GM18907 (cell line): ENCODE measurements at regions not wholly inside any gene's neighbourhood (a gene's known extent, or its start where the extent isn't known, plus 50 kb on each side); places are given as distances from the start of the nearest gene placed in this dataset.
"Not testable (repeated sequence)": the region's sequence is repeated elsewhere in the genome, so short reads cannot be mapped to it uniquely, and the experiment has no call there.

Experiments used
- ATAC-seq: cut with Tn5 transposase; IDR thresholded peaks from one replicate; pipeline ENCODE4 v1.9.1; 2021; ENCODE audit warnings: mild to moderate bottlenecking, moderate library complexity; ENCODE audit not compliant: unreplicated experiment

DNA sequence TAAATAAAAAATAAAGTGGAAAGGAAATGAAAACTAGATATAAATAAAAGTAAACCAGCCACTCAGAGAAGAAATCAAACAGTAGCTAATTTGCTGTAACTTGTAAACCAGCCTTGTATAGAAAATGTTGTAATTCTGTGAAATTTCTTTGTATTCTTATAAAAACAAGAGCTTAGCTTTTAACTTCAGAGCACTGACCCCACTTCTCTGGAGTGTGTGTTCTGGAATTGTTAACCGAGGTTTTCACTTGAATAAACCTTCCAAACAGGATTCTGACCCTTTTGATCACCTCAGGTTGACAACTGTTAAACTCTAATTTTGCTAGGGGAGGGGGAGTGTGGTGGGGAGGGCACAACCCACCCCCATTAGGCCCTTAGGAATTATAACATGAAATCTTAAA lies 151.9 kb upstream of the TRIM24 start:
- no peak for ATAC-seq

DNA sequence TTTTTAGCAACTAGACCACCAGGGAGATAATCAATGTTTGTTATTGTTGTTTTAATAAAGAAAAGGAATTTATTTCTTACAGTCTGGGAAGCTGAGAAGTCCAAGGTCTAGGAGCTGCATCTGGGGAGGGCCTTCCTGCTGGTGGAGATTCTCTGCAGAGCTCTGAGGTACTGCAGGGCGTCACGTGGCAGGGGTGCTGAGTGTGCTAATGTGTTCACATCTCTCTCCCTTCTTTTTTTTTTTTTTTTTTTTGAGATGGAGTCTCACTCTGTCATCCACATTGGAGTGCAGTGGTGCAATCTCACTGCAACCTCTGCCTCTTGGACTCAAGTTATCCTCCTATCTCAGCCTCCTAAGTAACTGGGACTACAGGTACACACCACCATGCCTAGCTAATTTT lies 150.9 kb upstream of the TRIM24 start:
- ATAC-seq: no peak

DNA sequence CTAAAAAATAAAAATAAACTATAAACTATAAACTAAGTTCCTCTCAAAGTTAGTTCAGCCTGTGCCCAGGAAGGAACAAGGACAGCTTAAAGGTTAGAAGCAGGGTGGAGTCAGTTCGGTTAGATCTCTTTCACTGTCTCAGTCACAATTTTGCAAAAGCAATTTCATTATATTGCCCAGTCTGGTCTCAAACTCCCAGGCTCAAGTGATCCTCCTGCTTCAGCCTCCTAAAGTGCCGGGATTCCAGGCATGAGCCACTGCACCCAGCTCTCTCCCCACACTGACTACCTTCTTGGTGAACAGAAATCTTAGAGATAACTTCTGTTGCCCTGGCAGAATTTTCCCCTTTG lies 146.3 kb upstream of the TRIM24 start:
- ATAC-seq: no peak

DNA sequence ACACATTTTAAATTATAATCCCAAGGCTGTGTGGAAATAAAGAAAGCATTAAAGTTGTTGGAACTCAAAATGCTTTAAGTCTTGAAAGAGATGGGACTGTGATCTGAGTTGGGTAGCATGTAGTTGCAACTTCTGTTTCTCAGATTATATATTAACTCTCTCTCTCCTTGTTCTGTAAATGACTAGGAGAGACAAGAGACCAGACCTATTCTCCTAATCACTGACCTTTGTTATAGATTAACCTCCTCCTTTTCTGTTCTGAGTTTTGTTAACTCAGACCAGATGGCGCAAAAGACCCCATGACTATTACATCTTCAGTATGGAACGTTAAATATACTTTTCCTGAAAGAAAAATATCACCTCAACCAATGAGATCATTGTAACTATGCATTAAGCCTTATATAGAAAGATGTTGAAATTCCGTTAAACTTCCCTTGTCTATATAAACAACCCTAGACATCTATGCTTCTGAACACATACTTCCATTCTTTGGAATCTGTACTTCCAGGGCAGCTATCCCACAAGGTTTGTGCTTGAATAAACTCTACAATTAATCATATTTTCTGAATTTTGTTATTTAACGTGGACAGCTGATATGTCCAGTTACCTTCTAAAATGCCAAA lies 143.5 kb upstream of the TRIM24 start:
- peak; percentile 99 for ATAC-seq

DNA sequence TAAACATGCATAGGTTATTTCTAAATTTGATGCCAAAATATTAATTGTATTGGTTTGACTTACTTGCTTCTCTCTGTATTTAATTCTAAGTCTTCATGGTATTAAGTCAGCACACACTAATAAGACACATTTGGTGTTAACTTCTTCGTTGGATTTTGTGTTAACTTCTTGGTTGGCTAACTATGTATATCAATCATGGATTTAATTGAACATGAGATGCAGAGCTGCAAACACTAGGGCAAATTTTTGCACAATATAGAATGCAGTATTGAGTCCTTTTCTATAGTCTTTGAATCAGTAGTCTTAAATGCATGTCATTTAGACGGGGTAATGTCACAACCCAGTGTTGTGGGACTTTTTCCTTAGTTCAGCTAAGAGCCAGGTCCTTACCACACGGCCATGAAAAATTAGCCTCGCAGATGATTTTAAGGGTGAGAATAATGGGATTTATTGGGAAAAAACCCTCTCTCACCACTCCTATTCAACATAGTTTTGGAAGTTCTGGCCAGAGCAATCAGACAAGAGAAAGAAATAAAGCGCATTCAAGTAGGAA lies 142.9 kb upstream of the TRIM24 start:
- no peak for ATAC-seq

DNA sequence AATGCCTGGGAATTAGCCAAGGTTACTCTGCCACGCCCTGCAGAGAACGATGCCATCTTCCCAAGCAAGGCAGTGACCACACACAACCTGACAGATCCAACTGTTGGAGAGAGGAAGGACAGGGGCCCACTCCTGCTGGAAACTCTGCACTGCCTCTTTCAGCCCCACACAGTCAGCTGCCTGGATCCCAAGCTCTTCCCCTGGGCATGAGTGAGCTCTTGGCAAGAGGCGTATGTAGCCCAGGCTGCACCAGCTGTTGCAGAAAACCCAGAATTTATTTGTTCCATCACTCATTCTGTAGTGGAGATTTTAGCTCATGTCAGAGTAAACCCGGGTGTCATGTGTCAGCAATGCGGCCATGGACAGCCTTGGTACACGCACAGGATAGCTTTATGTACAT lies 135.1 kb upstream of the TRIM24 start:
- ATAC-seq: no peak

DNA sequence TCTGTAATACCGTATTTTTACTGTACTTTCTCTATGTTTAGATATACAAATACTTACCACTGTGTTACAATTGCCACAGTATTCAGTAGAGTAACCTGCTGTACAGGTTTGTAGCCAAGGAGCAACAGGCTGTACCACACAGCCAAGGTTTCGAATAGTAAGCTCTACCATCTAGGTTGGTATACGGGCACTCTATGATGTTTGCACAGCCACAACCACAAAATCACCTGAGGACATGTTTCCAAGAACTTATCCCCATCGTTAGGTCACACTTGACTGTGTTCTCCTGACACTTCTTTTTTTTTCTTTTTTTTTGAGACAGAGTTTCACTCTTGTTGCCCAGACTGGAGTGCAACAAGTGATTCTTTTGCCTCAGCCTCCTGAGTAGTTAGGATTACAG lies 134.6 kb upstream of the TRIM24 start:
- ATAC-seq: no peak

DNA sequence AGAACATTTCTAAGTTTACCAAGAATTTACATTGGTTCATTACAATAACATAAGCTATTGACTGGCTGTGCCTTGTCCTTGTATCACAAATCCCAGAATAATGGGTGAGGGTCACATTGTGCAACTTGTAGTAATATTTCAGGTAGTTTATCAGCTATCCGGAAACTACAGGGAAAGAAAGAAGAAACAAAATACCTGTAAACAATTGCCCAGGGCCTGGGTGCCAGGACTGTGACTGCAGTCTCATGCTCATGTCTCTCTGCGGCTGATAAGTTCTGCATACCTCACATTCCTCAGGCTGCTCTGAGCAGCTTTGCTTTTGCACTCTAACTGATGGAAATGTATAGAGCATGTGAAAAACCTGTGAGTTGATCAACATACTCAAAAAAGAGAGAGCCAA lies 131.8 kb upstream of the TRIM24 start:
- no peak for ATAC-seq

DNA sequence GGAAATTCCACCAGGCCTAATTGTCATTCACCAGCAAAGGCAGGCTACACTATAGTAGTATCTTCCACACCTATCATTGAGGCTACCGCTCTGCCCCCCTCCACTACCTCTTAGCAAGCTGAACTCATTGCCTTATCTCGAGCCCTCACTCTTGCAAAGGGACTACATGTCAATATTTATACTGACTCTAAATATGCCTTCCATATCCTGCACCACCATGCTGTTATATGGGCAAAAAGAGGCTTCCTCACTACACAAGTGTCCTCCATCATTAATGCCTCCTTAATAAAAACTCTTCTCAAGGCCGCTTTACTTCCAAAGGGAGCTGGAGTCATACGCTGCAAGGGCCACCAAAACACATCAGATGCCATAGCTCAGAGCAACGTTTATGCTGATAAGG lies 127.2 kb upstream of the TRIM24 start:
- not testable (repeated sequence) for ATAC-seq

DNA sequence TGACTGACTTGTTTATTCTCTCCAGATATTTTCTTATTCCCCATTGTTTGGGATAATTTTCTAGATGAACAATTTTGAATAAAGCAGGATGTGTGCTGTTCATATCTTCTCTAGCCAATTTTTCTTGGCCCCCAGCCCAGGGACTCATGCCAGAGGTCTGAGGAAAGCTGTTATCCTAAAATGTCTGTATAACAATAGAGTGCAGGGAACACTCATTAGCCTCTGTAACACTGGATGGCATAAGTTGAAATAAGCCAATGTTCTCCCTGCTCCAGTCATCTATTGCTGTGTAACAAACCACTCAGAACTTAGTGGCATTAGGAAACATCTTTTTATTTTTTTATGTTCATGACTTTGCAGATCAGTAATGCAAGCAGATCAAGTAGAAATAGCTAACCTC lies 121.7 kb upstream of the TRIM24 start:
- ATAC-seq: no peak

DNA sequence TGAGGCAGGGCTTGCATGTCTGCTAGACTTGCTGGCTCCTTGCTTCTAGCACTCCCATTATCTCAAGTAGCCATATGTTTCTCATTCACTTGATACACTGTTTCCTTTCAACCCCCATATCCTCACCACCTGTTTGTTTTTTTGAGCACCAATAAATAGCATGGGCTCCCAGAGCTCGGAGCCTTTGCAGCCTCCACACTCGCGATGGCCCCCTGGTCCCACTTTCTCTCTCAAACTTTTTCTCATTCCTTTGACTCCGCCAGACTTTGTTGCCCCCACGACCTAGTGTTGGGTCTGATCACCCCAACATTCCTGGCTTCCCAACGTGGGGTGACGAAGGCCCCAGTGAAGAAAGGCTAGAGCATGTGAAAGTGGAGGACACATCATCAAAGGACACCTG lies 120.8 kb upstream of the TRIM24 start:
- ATAC-seq: not testable (repeated sequence)

DNA sequence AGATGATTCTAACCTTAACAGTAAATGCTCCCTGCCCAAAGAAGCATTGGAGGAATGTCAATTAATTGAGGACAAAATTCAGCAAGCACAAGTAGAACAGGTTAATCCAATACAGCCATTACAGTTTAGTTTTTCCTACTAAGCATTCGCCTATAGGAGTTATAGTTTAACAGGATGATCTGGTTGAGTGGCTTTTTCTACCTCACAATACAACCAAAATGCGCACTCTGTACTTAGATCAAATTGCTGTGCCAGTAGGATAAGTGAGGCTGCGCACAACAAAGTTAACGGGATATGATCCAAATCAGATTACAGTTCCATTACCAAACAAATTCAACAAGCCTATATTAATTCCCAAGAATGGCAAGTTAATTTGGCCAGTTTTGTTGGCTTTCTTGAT lies 117.1 kb upstream of the TRIM24 start:
- ATAC-seq: no peak

DNA sequence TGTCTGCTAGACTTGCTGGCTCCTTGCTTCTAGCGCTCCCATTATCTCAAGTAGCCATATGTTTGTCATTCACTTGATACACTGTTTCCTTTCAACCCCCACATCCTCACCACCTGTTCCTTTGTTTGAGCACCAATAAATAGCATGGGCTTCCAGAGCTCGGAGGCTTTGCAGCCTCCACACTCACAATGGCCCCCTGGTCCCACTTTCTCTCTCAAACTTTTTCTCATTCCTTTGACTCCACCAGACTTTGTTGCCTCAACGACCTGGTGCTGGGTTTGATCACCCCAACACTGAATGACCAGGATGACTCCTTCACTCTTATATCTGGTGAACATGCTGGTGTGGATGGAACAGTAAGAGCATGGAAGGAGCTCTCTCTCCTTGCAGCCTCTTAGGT lies 114.5 kb upstream of the TRIM24 start:
- no peak for ATAC-seq

DNA sequence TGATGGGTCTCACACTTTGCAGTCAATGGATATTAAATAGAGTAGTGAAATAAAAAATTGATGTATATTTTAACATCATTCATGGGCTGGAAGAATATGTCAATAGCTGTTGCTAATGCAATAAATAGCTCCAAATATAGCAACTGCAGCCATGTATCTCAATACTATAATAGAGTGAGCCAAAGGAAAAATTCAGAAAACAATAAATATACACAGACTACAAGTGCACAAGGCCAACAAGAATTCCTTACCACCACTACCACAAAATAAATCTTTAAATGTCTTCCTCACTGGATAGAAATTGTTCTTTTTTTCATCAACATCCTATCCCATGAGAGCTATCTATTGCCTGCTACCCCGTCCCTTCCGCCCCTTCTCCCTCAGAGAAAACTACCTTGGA lies 113.1 kb upstream of the TRIM24 start:
- no peak for ATAC-seq

DNA sequence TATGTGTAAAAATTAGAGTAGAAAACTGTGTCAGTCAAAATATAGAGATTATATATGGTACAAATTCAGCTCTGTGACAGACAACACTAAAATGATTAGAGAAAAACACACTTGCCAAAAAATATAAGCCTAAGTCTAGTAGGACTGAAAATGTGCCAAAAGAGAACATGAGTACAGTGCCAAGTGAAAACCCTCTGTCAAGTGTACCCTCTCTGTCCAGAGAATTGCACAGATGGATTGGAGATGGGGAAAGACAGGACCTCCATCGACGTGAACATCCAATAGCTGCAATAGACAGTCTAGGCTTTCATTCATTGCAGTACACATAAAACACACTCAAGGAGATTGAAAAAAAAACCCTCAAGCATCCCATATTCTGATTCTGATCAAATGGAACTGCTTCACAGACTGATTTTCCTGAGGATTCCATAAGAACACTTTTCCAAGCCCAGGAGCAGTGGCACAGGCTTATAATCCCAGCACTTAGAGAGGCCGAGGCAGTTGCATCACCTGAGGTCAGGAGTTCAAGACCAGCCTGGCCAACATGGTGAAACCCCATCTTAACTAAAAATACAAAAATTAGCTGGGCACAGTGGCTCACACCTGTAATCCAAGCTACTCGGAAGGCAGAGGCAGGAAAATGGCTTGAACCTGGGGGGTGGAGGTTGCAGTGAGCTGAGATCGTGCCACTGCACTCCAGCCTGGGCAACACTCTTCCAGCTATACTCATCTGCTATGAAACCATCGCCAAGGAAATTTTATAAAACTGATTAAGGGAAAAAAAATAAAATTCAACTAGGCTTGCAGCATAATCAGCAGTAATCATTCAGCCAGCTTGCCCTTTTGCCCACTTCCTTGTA lies 110.0 kb upstream of the TRIM24 start:
- no peak for ATAC-seq

DNA sequence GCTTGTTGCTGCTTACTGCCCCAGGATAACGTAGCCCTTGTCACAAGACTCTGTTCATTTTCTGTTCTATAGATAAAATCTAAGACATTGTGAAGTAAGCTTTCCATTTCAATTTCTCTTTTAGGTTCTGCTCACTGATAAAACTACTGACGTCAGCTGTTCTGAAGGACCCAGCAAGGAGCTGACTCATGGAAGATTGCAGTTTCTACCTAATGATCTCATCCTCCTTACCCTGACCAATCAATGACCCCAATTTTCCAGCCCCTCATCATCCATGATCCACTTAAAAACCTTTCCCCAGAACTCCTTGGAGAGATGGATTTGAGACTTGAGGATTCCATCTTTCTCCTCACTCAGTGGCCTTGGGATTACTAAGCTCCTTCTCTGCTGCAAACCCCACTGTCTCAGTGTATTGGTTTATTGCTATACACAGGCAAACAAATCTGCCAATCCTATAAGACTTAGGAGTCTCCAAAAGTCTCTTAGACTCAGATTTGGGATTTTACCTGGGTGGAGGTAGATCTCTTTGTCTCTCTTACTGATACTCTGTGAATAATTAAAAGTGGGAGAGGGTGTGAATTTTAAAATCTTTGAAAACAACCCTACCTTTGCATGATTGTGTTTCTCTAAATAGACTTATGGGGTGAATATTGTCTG lies 109.2 kb upstream of the TRIM24 start:
- no peak for ATAC-seq

DNA sequence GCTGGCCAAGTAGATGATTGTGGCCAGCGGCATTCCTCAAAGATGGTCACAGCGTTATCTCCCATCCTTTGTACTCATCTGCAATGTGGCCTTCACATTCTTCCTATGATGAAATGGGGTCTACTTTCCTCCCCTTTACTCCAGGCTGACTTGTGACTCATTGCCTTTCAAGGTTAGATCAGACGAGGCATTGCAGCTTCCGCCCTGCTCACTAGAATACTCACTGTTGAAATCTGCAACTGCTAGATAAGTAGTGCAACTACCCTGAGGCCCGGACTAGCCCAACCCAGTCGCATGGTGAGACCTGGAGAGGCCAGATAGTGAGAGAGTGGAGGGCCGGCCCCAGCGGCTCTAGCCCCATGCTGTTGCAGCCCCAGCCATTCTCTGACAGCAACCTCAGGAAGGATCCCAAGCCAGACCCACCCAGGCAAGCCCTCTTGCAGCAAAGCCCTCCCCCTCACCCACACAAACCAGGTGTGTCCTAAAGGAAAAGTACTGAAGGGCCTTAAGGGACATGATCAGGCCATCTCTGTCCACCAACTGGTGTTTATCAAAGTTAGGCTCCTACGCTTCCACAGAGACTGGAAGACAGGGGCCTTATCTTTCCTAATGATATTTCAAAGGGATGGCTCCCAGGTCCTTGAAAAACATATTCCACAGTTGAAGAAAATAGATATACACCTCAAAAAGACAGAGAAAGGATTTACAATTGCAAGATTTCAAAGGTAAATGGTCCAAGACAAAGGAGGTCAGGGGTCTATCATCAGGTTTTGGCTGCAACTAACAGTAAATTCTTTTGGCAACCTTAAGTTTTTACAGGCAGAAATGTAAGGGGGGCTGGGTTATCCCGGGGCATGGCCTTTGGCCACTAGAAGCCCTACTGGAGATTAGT lies 107.2 kb upstream of the TRIM24 start:
- no peak for ATAC-seq

DNA sequence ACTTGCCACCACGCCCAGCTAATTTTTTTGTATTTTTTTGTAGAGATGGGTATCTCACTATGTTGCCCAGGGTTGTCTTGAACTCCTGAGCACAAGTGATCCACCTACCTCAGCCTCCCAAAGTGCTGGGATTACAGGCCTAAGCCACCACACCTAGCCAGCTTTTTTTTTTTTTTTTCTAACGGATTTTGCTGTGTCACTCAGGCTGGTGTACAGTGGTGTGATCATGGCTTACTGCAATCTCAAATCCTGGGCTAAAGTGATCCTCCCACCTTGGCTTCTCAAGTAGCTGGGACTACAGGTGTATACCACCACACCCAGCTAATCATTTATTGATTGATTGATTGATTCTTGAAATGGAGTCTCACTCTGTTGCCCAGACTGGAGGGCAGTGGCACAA lies 106.0 kb upstream of the TRIM24 start:
- no peak for ATAC-seq

DNA sequence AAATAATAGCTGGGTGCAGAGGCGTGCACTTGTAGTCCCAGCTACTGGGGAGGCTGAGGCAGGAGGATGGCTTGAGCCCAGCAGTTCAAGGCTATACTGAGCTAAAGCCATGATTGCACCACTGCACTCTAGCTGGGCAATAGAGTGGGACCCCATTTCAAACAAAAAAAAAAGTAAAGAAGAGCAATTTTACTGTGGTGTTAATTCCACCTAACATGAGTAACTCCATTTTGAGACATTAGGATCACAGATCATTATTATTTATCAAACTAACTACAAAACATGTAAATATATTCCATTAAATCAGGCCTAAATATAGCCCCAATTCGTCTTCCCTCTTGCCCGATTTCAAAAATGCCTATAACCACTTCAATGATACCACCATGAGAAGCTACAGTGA lies 104.8 kb upstream of the TRIM24 start:
- no peak for ATAC-seq

DNA sequence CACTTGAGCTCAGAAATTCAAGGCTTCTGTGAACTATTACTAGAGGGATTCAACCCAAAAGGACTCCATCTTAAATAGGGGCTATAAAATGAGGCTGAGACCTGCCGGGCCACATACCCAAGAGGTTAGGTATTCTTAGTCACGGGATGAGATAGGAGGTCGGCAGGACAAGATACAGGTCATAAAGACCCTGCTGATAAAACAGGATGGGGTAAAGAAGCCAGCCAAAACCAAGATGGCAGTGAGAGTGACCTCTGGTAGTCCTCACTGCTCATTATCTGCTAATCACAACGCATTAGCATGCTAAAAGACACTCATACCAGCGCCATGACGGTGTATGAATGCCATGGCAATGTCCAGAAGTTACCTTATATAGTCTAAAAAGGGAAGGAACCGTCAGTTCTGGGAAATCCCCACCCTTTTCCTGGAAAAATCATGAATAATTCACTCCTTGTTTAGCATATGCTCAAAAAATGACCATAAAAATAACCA lies 101.2 kb upstream of the TRIM24 start:
- ATAC-seq: no peak
